ENCODE measurements at regions not wholly inside any gene's neighbourhood (a gene's known extent, or its start where the extent isn't known, plus 50 kb on each side); places are given as distances from the start of the nearest gene placed in this dataset.

- no peaks in the 10 kb centered on the region for H3K36me3 ChIP-seq (ENCODE audit: control insufficient read depth in 2 of 2, insufficient read depth in 1 of 2, low read length in 2 of 2)
- no peaks in the 10 kb centered on the region for H3K4me1 ChIP-seq (ENCODE audit: control insufficient read depth, insufficient read depth, low read length)
- TF ChIP-seq, protein P1, sequence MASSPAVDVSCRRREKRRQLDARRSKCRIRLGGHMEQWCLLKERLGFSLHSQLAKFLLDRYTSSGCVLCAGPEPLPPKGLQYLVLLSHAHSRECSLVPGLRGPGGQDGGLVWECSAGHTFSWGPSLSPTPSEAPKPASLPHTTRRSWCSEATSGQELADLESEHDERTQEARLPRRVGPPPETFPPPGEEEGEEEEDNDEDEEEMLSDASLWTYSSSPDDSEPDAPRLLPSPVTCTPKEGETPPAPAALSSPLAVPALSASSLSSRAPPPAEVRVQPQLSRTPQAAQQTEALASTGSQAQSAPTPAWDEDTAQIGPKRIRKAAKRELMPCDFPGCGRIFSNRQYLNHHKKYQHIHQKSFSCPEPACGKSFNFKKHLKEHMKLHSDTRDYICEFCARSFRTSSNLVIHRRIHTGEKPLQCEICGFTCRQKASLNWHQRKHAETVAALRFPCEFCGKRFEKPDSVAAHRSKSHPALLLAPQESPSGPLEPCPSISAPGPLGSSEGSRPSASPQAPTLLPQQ (tag by site-specific recombination; IDR thresholded peaks at IDR 0.05), result no peak
- TF ChIP-seq ZNF621 (tag by site-specific recombination; IDR thresholded peaks at IDR 0.05) (no peak), ZNF664 (tag by site-specific recombination; IDR thresholded peaks at IDR 0.05) (no peak), OVOL3 (tag by site-specific recombination; IDR thresholded peaks at IDR 0.05) (no peak), ZNF785 (tag by site-specific recombination; IDR thresholded peaks at IDR 0.05) (no peak), ZNF768 (tag by site-specific recombination; IDR thresholded peaks at IDR 0.05) (no peak), ZNF776 (tag by site-specific recombination; IDR thresholded peaks at IDR 0.05; ENCODE audit: borderline replicate concordance) (no peak)
- CTCF ChIA-PET, result interaction anchor here (0.6 kb wide), 1 partner anchor 26 kb away, joined by 7 read pairs; no protein-coding TSS in a partner anchor
- H3K9me3 ChIP-seq (ENCODE audit: control insufficient read depth, insufficient read depth, low read depth, low read length), result no peaks in the 10 kb centered on the region
- no peak overlapping the region for H3K4me3 ChIP-seq (ENCODE audit: low read depth, low read length)
- no peak overlapping the region for H3K27ac ChIP-seq (ENCODE audit: extremely low read depth, low read depth, low read length)
- POLR2A ChIA-PET, result no interaction called here
Observed at GRCh38 chr6:166872531-166873009, 83.8 kb downstream of the RNASET2 start.

DNA sequence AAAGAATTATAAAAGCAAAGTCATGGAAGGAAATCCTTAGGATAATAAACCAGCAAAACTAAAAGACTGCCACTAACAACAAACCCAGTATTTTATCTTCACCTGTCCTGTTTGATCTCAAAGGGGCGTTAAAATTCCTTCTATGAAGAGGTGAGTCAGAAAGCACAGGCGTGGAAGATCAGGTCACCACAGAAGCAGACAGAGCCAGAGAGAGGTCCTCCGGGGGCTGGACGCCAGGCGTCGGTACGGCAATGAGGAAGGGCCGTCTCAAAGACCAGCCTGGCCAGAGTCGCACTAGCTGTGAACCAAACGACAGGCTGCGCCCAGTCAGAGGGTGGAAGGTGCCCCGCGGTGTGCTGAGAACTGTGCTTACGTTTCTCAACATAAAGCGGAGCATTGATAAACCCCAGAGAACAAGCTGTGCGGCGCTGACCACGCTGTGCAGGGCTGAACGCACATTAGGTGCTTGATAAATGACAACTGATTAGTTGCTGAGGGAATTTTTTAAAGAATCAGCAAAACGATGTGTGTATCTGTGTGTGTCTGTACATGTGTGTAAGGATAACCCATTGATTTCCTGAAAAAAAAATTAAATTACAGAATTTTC lies 85.6 kb downstream of the RNASET2 start:
- TF ChIP-seq ZNF549 (tag by site-specific recombination; IDR thresholded peaks at IDR 0.05), result no peak
- no peak for TF ChIP-seq BCL11B (tag by site-specific recombination; IDR thresholded peaks at IDR 0.05; ENCODE audit: low read depth)
- no peak for TF ChIP-seq BCL11A (tag by site-specific recombination; IDR thresholded peaks at IDR 0.05; ENCODE audit: low read depth)
- no peak for TF ChIP-seq SALL2 (tag by site-specific recombination; IDR thresholded peaks at IDR 0.05; ENCODE audit: borderline replicate concordance)
- no peak for TF ChIP-seq ZNF639 (tag by site-specific recombination; IDR thresholded peaks at IDR 0.05)
- TF ChIP-seq, protein P2, sequence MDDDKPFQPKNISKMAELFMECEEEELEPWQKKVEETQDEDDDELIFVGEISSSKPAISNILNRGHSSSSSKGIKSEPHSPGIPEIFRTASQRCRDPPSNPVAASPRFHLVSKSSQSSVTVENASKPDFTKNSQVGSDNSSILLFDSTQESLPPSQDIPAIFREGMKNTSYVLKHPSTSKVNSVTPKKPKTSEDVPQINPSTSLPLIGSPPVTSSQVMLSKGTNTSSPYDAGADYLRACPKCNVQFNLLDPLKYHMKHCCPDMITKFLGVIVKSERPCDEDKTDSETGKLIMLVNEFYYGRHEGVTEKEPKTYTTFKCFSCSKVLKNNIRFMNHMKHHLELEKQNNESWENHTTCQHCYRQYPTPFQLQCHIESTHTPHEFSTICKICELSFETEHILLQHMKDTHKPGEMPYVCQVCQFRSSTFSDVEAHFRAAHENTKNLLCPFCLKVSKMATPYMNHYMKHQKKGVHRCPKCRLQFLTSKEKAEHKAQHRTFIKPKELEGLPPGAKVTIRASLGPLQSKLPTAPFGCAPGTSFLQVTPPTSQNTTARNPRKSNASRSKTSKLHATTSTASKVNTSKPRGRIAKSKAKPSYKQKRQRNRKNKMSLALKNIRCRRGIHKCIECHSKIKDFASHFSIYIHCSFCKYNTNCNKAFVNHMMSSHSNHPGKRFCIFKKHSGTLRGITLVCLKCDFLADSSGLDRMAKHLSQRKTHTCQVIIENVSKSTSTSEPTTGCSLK (tag by site-specific recombination; IDR thresholded peaks at IDR 0.05), result no peak
- TF ChIP-seq ZNF423 (tag by site-specific recombination; IDR thresholded peaks at IDR 0.05), result no peak
- TF ChIP-seq ZNF48 (tag by site-specific recombination; IDR thresholded peaks at IDR 0.05), result no peak
- TF ChIP-seq ZNF510 (tag by site-specific recombination; IDR thresholded peaks at IDR 0.05; ENCODE audit: insufficient replicate concordance), result no peak
- TF ChIP-seq ZNF26 (tag by site-specific recombination; IDR thresholded peaks at IDR 0.05), result no peak
- no peak for TF ChIP-seq ZNF239 (tag by site-specific recombination; IDR thresholded peaks at IDR 0.05)
- TF ChIP-seq ZNF366 (tag by site-specific recombination; conservative IDR thresholded peaks at IDR 0.05), result no peak
- Histone ChIP-seq H3K4me1 (ENCODE audit: control insufficient read depth, insufficient read depth, low read length) (no peaks in the 10 kb centered on the region), H3K27ac (ENCODE audit: extremely low read depth, low read depth, low read length) (no peak overlapping the region), H3K4me3 (ENCODE audit: low read depth, low read length) (no peak overlapping the region), H3K36me3 (ENCODE audit: control insufficient read depth in 2 of 2, insufficient read depth in 1 of 2, low read length in 2 of 2) (no peaks in the 10 kb centered on the region), H3K9me3 (ENCODE audit: control insufficient read depth, insufficient read depth, low read depth, low read length) (no peaks in the 10 kb centered on the region)
- POLR2A ChIA-PET, result no interaction called here
- CTCF ChIA-PET, result no interaction called here

Measured in HEK293 (cell line).